Head of caudate nucleus (tissue), 42 donors: ENCODE measurements at regions not wholly inside any gene's neighbourhood (a gene's known extent, or its start where the extent isn't known, plus 50 kb on each side); places are given as distances from the start of the nearest gene placed in this dataset.
"Not testable (repeated sequence)": the region's sequence is repeated elsewhere in the genome, so short reads cannot be mapped to it uniquely, and the experiment has no call there.

Experiments used
- DNase-seq, 42 donors: peaks; one replicate each; pipeline versions ENCODE4 v3.0.0 to v3.0.0-alpha.2; 2020 to 2021; ENCODE audit warnings: mixed read lengths in 7 of 42
- intact Hi-C: fragments of 100-400 bp; cut with DNase I; formaldehyde crosslinking; loops from one replicate; pipeline ENCODE4 v1.15.0; 2022

DNA sequence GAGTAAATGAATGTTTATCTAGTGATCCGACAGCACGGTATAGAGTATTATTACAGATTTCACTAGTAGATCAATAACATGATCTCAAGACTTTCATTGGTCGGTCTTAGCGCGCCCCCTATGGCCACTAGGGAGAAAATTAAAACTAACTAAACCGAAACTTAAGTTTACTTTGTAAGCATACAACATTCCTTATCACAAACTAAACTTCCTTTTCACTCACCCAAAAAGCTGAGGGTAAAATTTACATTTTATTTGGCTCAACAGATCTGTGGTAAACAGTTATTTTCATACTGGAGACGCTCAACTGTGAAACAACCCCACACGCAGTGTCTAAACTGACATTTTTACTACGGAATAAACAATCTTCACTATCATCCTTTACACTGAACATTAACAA lies 215.6 kb upstream of the MAP2 start:
- peak in 38 of 42 donors; percentile 4 to 74 (median 36) for DNase-seq
- intact Hi-C loops, result no loop called here

DNA sequence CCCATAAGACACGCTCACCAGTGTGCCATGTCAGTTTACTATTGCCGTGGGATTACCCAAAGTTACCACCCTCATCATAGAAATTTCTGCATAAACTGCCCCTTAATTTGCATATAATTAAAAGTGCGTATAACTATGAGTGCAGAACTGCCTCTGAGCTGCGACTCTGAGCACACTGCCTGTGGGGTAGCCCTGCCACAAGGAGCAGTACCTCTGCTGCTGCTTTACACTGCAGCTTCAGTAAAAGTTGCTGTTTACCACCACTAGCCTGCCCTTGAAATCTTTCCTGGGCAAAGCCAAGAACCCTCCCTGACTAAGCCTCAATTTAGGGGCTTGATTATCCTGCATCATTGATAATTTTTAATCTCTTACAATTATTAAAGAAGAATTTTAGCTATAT lies 213.9 kb upstream of the MAP2 start:
- no peak for DNase-seq
- intact Hi-C loops, result no loop called here

DNA sequence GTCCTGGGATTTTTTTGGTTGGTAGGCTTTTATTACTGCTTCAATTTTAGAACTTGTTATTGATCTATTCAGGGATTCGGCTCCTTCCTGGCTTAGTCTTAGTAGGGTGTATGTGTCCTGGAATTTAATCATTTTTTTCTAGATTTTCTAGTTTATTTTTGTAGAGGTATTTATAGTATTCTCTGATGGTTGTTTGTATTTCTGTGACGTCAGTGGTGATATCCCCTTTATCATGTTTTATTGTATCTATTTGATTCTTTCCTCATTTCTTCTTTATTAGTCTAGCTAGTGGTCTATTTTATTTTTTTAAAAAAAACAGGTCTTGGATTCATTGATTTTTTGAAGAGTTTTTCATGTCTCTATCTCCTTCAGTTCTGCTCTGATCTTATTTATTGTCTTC lies 193.3 kb upstream of the MAP2 start:
- intact Hi-C loops, result no loop called here
- DNase-seq, result no peak

DNA sequence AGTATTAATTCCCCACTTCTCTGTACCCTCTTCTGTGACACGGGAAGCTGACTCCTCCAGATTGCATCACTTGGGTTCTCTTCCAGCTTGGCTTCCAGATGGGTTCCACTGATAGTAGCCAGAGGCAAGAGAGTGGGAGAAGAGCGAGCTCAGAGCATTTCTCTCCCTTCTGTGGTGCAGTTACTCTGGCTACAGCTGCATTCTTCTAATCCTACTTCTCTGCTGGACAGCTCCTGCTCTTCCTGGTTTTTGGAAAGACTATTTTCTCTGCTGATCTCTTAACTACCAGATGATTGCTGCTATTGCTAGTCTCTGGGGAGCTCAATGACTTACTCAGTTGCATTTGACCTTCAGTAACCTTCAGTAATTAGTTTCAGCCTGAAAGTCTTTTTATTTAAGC lies 187.5 kb upstream of the MAP2 start:
- no peak for DNase-seq
- intact Hi-C loops, result no loop called here

DNA sequence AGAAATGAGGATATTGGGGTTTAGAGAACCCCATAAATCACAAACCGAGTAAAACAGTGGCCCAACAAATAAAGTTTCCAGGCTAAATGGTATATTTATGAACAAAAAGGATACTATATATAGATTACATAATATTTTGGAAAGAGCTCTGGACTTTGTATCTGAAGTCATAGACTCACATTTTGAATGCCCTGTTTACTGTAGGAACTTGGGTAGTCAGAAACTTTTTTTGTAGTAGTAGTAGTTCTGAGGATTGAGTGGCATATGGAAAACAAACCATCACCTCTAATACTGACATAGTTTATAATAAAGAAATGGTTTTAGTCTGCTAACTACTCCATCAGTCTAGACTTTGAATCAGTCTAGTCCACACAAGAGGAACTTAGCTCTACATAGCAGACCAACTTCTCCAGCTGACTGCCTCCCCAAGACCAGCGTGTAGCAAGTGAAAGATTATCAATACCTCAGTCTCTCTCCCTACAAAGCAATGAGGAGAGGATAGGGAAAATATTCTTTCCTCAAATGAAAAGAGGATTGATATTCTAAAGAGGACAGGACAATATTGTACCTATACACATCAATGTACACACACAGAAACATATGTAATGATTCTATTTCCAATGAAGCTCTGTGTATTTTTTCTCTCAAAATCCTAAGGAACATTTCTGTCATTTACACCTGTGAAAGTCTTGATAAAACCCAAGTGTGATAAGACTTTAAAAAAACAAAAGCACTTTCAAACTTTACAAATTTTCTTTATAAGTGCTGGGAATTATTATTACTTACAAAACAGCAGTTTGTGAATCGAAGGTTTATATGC lies 184.9 kb upstream of the MAP2 start:
- intact Hi-C loops, result no loop called here
- no peak for DNase-seq

DNA sequence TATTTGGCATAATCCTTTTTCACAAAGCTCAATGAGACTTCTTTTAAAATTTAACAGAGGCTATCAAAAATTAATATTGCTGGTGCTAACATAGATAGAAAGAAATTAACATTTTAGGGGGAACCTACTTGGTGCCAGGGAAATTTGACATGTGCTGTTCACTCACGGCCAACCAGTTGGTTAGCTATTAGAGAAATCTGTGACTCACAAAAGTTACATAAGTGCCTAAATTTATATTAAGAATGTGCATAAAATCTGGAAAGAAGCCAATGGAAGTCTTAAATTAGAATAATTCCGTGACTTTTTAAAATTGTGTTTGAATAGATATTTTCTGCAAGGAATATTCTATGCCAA lies 184.3 kb upstream of the MAP2 start:
- DNase-seq, result peak in 4 of 42 donors; percentile 4 to 22 (median 12)
- intact Hi-C loops, result no loop called here

DNA sequence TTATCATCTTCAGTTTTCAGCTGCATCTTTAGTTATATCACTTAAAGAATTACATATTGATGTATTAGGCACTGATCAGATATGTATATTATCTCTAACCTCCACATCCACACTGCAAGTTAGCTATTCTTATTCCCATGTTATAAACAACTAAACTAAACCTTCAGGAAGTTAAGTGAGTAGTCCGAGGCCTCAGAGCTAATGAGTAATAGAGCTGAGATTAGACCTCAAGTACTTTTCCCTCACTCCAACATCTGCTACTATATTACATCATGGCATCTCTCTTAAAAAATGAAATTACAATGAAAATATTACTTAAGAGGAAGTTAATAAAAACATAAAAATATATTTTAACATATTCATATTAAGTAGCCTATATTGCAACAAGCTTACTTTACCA lies 183.6 kb upstream of the MAP2 start:
- intact Hi-C loops, result no loop called here
- no peak for DNase-seq

DNA sequence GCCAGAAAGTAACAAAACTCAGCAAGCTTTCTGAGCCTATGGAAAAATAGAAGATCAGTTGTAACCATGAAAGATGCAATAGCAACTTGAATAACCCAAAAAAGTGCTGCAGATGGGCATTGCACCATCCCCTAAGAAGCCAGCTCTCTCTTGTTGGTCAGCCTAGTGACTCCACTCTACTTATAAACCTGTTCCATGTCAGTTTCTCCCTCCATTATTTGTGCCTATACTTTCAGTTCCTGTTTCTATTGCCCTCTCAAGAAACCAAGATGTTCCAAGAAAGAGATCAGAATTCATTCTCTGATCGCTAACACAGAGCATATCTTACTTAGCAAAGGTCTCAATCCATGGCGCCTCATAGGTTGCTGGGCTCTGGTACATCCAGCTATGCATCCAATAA lies 170.3 kb upstream of the MAP2 start:
- DNase-seq, result no peak
- intact Hi-C loops, result no loop called here

DNA sequence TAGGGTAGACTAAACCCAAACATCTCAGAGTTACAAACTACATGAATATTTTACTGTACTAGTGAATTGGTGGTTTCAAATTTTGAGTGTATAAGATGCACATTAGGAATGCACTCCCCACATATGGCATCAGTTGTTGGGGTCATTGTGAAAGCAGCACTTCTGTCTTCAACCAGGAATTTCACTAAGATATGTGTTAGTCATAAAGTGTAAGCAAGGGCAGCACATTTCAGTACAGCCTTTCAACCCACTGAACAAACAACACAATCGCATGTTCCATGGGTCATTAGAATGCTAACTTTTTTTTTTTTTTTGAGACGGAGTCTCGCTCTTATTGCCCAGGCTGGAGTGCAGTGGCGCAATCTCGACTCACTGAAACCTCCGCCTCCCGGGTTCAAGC lies 164.1 kb upstream of the MAP2 start:
- no peak for DNase-seq
- intact Hi-C loops, result no loop called here

DNA sequence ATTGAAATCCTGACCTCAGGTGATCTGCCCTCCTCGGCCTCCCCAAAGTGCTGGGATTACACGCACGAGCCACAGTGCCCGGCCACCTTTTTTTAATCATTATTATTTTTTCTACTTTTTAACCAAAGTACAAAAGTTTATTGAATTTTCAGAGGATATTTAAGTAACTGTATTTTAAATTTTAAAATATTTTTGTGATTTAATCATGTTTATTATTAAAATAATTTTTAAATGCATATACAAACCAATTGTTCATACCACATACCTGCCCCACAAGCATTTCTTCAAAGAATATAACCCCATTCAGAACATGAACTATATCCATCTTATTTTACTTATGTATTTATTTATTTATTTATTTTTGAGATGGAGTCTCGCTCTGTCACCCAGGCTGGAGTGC lies 163.6 kb upstream of the MAP2 start:
- intact Hi-C loops, result no loop called here
- no peak for DNase-seq

DNA sequence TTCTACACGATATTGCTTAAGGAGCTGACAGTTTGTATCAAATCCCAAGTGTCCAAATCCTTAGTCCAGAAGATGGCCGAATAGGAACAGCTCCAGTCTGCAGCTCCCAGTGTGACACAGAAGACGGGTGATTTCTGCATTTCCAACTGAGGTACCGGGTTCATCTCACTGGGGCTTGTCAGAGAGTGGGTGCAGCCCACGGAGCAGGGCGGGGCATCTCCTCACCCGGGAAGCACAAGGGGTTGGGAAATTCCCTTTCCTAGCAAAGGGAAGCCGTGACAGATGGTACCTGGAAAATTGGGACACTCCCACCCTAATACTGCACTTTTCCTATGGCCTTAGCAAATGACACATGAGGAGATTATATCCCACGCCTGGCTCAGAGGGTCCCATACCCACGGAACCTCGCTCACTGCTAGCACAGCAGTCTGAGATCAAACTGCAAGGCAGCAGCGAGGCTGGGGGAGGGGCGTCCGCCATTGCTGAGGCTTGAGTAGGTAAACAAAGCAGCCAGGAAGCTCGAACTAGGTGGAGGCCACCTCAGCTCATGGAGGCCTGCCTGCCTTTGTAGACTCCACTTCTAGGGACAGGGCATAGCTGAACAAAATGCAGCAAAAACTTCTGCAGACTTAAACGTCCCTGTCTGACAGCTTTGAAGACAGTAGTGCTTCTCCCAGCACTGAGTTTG lies 162.3 kb upstream of the MAP2 start:
- DNase-seq, result peak; percentile 23 to 86 (median 64)

DNA sequence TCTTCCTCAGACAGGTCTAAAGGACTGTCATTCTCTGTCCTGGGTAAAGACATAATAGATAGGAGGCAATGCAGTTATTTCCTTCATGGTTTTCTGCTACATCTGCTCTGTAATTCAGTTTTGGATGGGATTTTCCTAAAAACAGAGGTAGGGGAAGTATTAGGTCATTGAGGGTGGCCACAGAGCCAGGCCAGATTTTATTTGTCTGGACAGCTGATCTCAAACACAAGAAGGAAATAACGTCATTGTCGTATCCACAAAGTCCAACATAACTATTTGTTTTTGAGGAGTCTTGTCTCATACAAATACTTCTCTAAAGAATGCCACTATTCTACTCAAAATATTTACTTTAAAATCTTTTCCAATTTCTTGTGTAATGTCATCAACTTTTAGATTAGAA lies 154.8 kb upstream of the MAP2 start:
- no peak for DNase-seq
- intact Hi-C loops, result no loop called here

More for the DNA sequence above, 162.3 kb upstream of the MAP2 start:
- intact Hi-C loops, result not testable (repeated sequence)

DNA sequence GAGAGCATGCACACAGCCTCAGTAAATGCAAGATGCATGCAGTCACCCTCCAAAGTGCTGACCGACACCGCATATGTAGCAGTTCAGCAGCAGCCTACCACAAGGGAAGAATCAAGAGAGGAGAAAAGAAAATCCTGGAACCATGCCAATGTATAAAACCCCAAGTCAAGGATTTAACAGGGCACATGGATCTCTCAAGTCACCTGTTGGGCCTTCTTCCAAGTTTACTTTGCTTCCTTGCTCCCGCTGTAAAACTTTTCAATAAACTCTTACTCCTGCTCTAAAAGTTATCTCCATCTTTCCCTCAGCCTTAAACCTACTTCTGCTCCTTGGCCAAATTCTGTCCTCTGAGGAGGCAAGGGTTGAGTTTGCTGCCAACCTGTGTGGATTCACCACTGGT lies 147.8 kb upstream of the MAP2 start:
- DNase-seq, result no peak
- intact Hi-C loops, result no loop called here

DNA sequence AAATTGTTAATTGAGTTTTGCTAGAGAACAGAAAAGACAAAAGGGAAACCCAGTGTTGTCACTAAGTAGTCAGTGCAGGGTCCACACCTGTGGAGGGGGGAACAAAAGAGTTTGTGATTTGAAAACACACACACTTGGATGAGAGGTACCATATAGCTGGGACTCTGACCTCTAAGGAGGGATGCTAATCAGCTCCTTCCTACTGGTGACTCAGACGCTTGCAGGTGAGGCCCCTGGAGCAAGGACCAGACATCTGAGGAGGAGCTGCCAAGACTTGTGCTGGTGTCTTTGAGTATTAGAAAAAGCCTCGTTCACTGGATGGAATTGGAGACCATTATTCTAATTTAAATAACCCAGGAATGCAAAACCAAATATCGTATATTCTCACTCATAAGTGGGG lies 146.4 kb upstream of the MAP2 start:
- intact Hi-C loops, result no loop called here
- no peak for DNase-seq

DNA sequence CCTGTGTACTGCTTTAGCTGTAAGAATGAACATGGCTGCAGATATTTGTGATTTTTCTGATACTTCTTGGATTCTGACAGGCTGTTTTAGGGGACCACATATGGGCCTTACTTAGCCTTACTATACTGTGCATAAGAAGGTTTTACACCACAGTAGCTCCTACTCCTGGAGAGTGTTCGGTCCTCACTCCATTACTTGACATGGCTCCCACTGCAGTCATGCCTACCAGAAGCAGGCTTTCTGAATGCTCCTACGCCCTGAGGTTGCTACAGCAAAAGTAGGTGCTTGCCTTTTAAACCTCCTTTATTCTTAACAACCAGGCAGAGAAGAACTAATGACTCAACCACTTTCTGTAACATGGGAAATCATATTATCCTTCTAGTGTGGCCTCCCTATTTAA lies 125.2 kb upstream of the MAP2 start:
- intact Hi-C loops, result no loop called here

DNA sequence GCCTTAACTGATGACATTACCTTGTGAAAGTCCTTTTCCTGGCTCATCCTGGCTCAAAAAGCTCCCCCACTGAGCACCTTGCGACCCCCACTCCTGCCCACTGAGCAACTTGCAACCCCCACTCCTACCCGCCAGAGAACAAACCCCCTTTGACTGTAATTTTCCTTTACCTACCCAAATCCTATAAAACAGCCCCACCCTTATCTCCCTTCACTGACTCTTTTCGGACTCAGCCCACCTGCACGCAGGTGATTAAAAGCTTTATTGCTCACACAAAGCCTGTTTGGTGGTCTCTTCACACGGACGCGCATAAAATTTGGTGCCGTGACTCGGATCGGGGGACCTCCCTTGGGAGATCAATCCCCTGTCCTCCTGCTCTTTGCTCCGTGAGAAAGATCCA lies 124.4 kb upstream of the MAP2 start:
- DNase-seq, intact Hi-C loops: not testable (repeated sequence)

More for the DNA sequence above, 125.2 kb upstream of the MAP2 start:
- no peak for DNase-seq

DNA sequence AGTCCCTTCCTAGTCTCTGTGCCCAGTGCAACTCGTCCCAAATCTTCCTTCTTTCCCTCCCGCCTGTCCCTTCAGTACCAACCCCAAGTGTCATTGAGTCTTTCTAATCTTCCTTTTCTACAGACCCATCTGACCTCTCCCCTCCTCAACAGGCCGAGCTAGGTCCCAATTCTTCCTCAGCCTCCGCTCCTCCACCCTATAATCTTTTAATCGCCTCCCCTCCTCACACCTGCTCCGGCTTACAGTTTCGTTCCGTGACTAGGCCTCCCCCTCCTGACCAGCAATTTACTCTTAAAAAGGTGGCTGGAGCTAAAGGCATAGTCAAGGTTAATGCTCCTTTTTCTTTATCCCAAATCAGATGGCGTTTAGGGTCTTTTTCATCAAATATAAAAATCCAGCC lies 123.1 kb upstream of the MAP2 start:
- DNase-seq, intact Hi-C loops: not testable (repeated sequence)

DNA sequence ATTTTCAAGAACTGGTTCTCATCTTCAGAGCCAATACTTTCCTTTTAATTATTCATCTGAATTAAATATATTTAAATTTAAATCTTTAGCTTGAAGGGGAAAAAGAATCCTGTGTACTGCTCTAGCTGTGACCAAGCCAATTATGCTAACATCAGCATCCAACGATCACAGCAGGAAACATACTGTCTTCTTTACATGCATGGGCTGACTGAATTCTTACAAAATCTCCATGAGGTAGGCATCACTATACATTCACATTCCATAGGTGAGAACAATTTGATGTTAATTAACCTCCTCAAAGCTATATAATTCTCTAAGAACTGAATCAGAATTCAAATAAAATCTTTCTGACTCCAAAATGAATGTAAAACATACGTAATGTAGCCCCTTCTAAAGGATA lies 118.8 kb upstream of the MAP2 start:
- no peak for DNase-seq
- intact Hi-C loops, result no loop called here

DNA sequence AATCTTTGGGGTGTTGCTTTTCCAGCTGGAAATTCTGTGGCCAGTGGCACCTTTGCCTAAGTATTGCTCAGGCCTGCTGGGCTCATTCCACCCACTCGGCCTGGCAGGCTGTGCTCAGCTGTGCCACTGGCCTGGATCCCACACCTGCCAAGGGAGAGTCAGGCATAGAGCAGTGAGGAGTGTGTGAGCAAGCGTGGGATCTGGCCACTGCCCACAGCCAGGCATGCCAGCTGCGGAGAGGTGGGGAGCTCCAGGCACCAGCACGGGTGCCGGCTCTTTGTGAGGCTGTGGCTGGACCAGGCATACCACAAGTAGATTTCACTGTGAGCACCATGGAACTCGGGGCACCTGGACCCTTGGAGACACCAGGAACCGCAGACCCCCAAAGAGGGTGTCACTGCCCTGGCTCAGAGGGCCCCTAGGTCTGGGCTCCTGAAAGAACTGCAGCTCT lies 118.1 kb upstream of the MAP2 start:
- intact Hi-C loops, result no loop called here
- DNase-seq, result no peak

DNA sequence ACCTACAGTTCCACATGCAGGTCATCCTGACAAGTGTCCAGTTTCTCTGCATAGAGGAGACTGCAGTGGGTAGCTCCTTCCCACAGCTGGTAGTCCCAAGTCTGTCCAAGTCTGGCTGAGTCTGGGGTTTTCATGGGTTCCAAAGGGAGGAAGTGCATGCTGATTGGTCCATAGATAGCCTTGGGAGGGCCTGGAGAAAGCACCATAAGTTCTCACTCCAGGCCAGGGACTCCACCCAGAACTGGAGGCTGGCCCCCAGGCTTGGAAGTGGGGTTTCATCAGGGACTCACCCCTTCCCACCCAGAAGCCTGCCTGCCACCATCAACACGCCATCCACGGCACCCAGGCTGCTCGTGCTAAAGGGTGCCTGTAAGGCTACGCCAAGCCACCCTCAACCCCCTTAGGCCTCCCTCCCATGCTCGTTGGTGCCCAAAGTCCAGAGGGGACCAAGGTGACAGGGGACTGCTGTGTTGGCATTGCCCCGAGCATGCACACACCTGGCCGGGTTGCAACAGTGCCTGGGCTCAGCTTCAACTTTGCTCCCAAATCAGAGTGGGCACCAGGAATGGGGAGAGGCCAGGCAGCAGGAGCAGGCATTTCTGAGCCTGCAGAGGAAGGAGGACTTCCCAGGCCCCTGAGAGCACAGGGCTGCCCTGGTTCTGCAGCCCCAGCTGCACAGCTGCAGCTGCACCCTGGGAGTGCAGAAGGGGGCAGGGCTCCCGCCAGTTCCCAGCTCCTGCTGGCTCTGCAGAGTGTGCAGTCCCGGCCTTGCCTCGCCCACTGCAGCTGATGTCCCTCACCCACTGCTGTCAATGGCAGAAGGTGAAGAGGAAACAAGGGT lies 116.5 kb upstream of the MAP2 start:
- intact Hi-C loops, result no loop called here

More for the DNA sequence above, 116.5 kb upstream of the MAP2 start:
- no peak for DNase-seq
